ENCODE measurements at regions not wholly inside any gene's neighbourhood (a gene's known extent, or its start where the extent isn't known, plus 50 kb on each side); places are given as distances from the start of the nearest gene placed in this dataset.

DNA sequence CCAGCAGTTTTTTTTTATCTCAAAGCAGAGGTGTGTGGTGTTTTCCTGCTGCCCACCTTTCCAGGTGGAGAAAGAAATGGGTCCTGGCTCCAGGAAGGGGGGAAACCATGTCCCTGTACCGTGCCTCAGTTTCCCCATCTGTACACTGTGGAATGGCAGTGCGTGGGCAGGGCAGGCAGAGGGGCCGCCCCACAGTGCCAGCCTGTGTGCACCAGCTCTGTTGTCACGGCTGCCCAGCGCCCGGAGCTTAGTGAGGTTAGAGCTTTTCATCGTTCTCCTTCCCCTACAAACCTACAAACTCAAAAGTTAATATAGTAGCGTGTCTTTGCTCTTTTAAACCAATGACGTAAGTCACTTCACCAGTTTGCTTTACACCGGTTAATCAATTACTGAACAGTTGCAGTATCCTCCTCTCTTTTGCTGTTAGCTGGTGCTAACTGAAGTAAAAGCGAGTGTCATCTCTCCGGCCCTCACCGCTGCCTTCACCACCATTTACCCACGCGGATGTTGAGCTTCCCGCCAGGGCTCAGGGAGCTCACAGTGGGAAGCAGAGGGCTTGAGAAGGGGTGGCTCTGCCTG lies 114.8 kb upstream of the ADRA2C start:
- TF ChIP-seq, protein P1, sequence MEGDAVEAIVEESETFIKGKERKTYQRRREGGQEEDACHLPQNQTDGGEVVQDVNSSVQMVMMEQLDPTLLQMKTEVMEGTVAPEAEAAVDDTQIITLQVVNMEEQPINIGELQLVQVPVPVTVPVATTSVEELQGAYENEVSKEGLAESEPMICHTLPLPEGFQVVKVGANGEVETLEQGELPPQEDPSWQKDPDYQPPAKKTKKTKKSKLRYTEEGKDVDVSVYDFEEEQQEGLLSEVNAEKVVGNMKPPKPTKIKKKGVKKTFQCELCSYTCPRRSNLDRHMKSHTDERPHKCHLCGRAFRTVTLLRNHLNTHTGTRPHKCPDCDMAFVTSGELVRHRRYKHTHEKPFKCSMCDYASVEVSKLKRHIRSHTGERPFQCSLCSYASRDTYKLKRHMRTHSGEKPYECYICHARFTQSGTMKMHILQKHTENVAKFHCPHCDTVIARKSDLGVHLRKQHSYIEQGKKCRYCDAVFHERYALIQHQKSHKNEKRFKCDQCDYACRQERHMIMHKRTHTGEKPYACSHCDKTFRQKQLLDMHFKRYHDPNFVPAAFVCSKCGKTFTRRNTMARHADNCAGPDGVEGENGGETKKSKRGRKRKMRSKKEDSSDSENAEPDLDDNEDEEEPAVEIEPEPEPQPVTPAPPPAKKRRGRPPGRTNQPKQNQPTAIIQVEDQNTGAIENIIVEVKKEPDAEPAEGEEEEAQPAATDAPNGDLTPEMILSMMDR (IDR thresholded peaks at IDR 0.05) = no peak
- no peak for TF ChIP-seq POLR2A (IDR thresholded peaks at IDR 0.05)
- DNase-seq (ENCODE audit: low spot score in 2 of 2) = no peak
- H3K4me3 ChIP-seq (ENCODE audit: low read depth, poor library complexity, severe bottlenecking) = no peak overlapping the region
- 71 to 82% methylated on average over 16 of the region's 16 CpGs for whole genome bisulfite sequencing, 2 donors
- intact Hi-C loops (cut with DNase I; ENCODE audit: low total_unique reads) = no loop called here

DNA sequence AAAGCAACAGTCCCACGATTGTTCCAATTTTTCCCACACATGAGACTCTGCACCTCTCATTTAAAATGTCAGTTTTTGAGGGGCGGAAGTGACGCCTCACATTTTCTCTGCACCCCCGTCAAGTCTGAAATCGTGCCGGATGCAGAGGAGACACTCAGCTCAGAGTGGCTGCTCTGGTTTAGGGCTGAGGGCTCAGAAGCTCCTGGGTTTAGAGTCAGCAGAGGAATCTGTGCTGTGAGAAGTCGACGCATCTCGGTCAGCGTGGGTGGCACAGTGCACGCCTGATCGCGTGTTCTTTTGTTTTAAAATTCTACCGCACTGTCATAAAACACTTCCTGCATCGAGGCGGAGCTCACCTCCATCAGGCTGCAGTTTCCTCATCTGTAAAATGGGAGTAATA lies 116.7 kb upstream of the ADRA2C start:
- H3K4me3 ChIP-seq (ENCODE audit: low read depth, poor library complexity, severe bottlenecking) = no peak overlapping the region
- 88% methylated on average over 16 of the region's 16 CpGs for WGBS, 2 donors
- DNase-seq (ENCODE audit: low spot score in 2 of 2) = no peak
- intact Hi-C loops (cut with DNase I; ENCODE audit: low total_unique reads) = no loop called here
- TF ChIP-seq, protein P1 (IDR thresholded peaks at IDR 0.05) = no peak
- TF ChIP-seq POLR2A (IDR thresholded peaks at IDR 0.05) = no peak

DNA sequence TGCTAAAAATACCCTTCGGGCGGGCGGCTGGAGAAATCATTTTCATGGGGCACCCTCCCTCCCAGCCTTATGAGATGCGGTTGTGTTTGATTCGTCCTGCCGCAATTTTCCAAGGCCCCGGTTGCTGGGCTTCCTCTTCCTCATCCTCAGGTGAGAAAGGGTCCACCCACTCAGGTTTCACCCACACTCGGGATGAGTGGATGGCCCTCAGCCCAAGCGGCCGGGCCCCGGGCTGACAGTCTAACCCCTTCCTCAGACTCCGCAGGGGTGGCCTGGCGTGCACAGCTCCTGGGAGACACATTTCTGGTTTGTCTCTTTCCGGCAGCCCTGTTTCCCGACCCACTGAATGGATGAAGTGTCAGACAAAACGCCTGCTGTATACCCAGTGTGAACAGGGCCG lies 116.5 kb upstream of the LRPAP1 start:
- intact Hi-C loops (cut with DNase I; ENCODE audit: low total_unique reads) = no loop called here
- DNase-seq (ENCODE audit: low spot score in 2 of 2) = no peak

DNA sequence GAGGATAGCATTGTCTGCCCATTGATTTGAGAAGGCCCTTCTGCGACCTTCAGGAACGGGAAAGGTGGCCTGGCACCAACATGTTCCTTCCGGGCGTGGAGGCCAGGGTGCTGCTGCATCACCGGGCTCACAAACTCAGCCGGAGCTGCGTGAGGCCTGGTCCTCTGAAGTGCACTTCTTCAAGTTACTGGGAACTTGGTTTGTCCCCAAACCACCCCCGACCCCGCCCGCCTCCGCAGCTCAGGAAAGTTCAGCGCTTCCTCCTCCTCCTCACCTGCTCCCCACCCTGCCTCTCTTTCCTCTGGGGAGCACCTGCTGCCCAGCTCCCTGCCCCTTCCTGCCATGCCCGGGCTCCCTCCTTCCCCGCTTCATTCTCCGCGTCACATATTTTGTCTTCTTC lies 116.0 kb upstream of the LRPAP1 start:
- intact Hi-C loops (cut with DNase I; ENCODE audit: low total_unique reads) = no loop called here
- 84 to 88% methylated on average over 16 of the region's 16 CpGs for WGBS, 2 donors
- TF ChIP-seq, protein P1 (IDR thresholded peaks at IDR 0.05) = no peak
- TF ChIP-seq POLR2A (IDR thresholded peaks at IDR 0.05) = no peak
- no peak for DNase-seq (ENCODE audit: low spot score in 2 of 2)
- H3K4me3 ChIP-seq (ENCODE audit: low read depth, poor library complexity, severe bottlenecking) = no peak overlapping the region

More for the DNA sequence above, 116.5 kb upstream of the LRPAP1 start:
- no peak overlapping the region for H3K4me3 ChIP-seq (ENCODE audit: low read depth, poor library complexity, severe bottlenecking)
- 81 to 84% methylated on average over 17 of the region's 17 CpGs for WGBS, 2 donors
- TF ChIP-seq, protein P1 (IDR thresholded peaks at IDR 0.05) = no peak
- TF ChIP-seq POLR2A (IDR thresholded peaks at IDR 0.05) = no peak

DNA sequence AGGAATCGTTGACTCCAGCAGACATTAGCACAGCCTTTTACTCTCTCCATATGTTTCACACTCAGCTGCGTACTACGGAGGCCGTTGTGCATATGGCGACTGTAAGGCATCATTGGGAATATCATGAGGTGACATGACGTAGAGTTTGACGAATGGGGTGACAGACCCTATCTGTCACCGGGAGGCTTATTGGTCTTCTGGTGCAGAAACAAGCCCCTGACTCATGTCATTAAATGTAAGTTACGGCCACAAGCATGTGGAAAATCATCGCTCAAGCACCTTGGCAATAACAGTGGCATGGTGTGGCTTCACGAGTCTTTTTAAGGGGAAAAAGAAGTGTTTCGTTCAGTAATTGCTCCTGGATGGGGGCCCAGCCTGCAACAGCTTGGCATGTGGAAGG lies 115.2 kb upstream of the LRPAP1 start:
- no peak for TF ChIP-seq POLR2A (IDR thresholded peaks at IDR 0.05)
- TF ChIP-seq, protein P1 (IDR thresholded peaks at IDR 0.05) = no peak
- H3K4me3 ChIP-seq (ENCODE audit: low read depth, poor library complexity, severe bottlenecking) = no peak overlapping the region
- DNase-seq (ENCODE audit: low spot score in 2 of 2) = no peak
- intact Hi-C loops (cut with DNase I; ENCODE audit: low total_unique reads) = no loop called here
- 83 to 86% methylated on average over 12 of the region's 12 CpGs for WGBS, 2 donors

Data from lower leg skin (tissue), 4 donors.